Epidermal melanocyte (primary cell): ENCODE measurements at regions not wholly inside any gene's neighbourhood (a gene's known extent, or its start where the extent isn't known, plus 50 kb on each side); places are given as distances from the start of the nearest gene placed in this dataset.

ENCODE experiments used
- DNase-seq: peaks from one replicate; pipeline ENCODE4 v3.0.0; 2011; ENCODE audit warnings: low spot score; ENCODE audit not compliant: insufficient read length

GRCh38 chr5:4101189-4101588 is 505.6 kb downstream of the IRX1 start:
- no peak for DNase-seq

- no peak for DNase-seq
Observed at GRCh38 chr5:4104831-4105597, 509.4 kb downstream of the IRX1 start.

GRCh38 chr5:4108690-4109089 is 513.1 kb downstream of the IRX1 start:
- DNase-seq: no peak

GRCh38 chr5:4113426-4113825 is 517.8 kb downstream of the IRX1 start:
- DNase-seq: no peak

- no peak for DNase-seq
Observed at GRCh38 chr5:4113905-4114304, 518.3 kb downstream of the IRX1 start.

GRCh38 chr5:4114452-4114851 is 518.8 kb downstream of the IRX1 start:
- DNase-seq: no peak

- DNase-seq: no peak
Observed at GRCh38 chr5:4116834-4117233, 521.2 kb downstream of the IRX1 start.

GRCh38 chr5:4124221-4124970 is 528.8 kb downstream of the IRX1 start:
- DNase-seq: no peak

- DNase-seq: no peak
Observed at GRCh38 chr5:4128994-4129393, 533.4 kb downstream of the IRX1 start.

GRCh38 chr5:4129523-4129922 is 533.9 kb downstream of the IRX1 start:
- DNase-seq: no peak

- no peak for DNase-seq
Observed at GRCh38 chr5:4130819-4131218, 535.2 kb downstream of the IRX1 start.

- DNase-seq: no peak
Observed at GRCh38 chr5:4137781-4138180, 542.1 kb downstream of the IRX1 start.

- DNase-seq: no peak
Observed at GRCh38 chr5:4142842-4143241, 547.2 kb downstream of the IRX1 start.

- no peak for DNase-seq
Observed at GRCh38 chr5:4144411-4145007, 548.9 kb downstream of the IRX1 start.

GRCh38 chr5:4145511-4145910 is 549.9 kb downstream of the IRX1 start:
- DNase-seq: no peak

GRCh38 chr5:4148009-4148408 is 552.4 kb downstream of the IRX1 start:
- DNase-seq: no peak

GRCh38 chr5:4150067-4150466 is 554.4 kb downstream of the IRX1 start:
- no peak for DNase-seq

- no peak for DNase-seq
Observed at GRCh38 chr5:4156153-4156552, 560.5 kb downstream of the IRX1 start.

- DNase-seq: no peak
Observed at GRCh38 chr5:4156889-4157288, 561.3 kb downstream of the IRX1 start.

- DNase-seq: no peak
Observed at GRCh38 chr5:4158750-4159447, 563.3 kb downstream of the IRX1 start.

GRCh38 chr5:4159681-4160080 is 564.0 kb downstream of the IRX1 start:
- no peak for DNase-seq

GRCh38 chr5:4164167-4164566 is 568.5 kb downstream of the IRX1 start:
- DNase-seq: no peak
